Loucy (cell line): ENCODE measurements at regions not wholly inside any gene's neighbourhood (a gene's known extent, or its start where the extent isn't known, plus 50 kb on each side); places are given as distances from the start of the nearest gene placed in this dataset.

Experiments used
- H2AFZ ChIP-seq: fragments of 200-600 bp; sonication (generic); 2 replicates; pipeline ENCODE4 v1.6.0; 2016; ENCODE audit warnings: antibody characterized with exemption, mild to moderate bottlenecking, low read length, moderate library complexity
- H3F3A ChIP-seq: fragments of 200-600 bp; 2 replicates; pipeline ENCODE4 v1.6.0; 2016; ENCODE audit warnings: antibody characterized with exemption, low read depth, mild to moderate bottlenecking
- H3K27me3 ChIP-seq: fragments of 200-600 bp; sonication (generic); 2 replicates; pipeline ENCODE4 v1.6.1; 2014; ENCODE audit warnings: low read length, mild to moderate bottlenecking; ENCODE audit not compliant: insufficient read depth, poor library complexity, severe bottlenecking
- H3K36me3 ChIP-seq: fragments of 200-600 bp; sonication (generic); 2 replicates; pipeline ENCODE4 v1.6.1; 2016; ENCODE audit warnings: low read length; ENCODE audit not compliant: insufficient read depth
- H3K4me1 ChIP-seq: fragments of 200-600 bp; sonication (generic); 2 replicates; pipeline ENCODE4 v1.5.1; 2014; ENCODE audit warnings: low read length, mild to moderate bottlenecking; ENCODE audit not compliant: insufficient read depth, poor library complexity, severe bottlenecking
- H3K4me2 ChIP-seq: fragments of 200-600 bp; sonication (generic); 2 replicates; pipeline ENCODE4 v1.6.0; 2014; ENCODE audit warnings: antibody characterized with exemption, low read length, low read depth, mild to moderate bottlenecking; ENCODE audit not compliant: poor library complexity, severe bottlenecking
- H3K4me3 ChIP-seq: fragments of 200-600 bp; sonication (generic); 2 replicates; pipeline ENCODE4 v1.5.1; 2014; ENCODE audit warnings: low read length, mild to moderate bottlenecking, mixed read lengths; ENCODE audit not compliant: poor library complexity, severe bottlenecking
- H3K79me2 ChIP-seq: fragments of 200-600 bp; sonication (generic); 2 replicates; pipeline ENCODE4 v1.6.1; 2014; ENCODE audit warnings: low read length; ENCODE audit not compliant: insufficient read depth
- H3K9ac ChIP-seq: fragments of 200-600 bp; sonication (generic); 2 replicates; pipeline ENCODE4 v1.6.0; 2014; ENCODE audit warnings: mild to moderate bottlenecking, low read depth, low read length, moderate library complexity; ENCODE audit not compliant: poor library complexity, severe bottlenecking
- H3K9me2 ChIP-seq: fragments of 200-600 bp; sonication (generic); replicated peaks from 2 replicates; pipeline ENCODE4 v1.6.1; 2016; ENCODE audit warnings: low read depth, low read length, mixed read lengths
- H3K9me3 ChIP-seq: fragments of 200-600 bp; sonication (generic); 2 replicates; pipeline ENCODE4 v1.6.1; 2014; ENCODE audit warnings: mild to moderate bottlenecking, antibody characterized with exemption, low read length, low read depth; ENCODE audit not compliant: insufficient read depth
- H4K20me1 ChIP-seq: fragments of 200-600 bp; sonication (generic); 2 replicates; pipeline ENCODE4 v1.6.0; 2014; ENCODE audit warnings: antibody characterized with exemption, low read length, mild to moderate bottlenecking; ENCODE audit not compliant: insufficient read depth, poor library complexity, severe bottlenecking
- EZH2phosphoT487 ChIP-seq: fragments of 200-600 bp; IDR thresholded peaks from 2 replicates; pipeline ENCODE4 v1.6.1; 2018; ENCODE audit warnings: antibody characterized with exemption, mild to moderate bottlenecking, moderate library complexity, borderline replicate concordance
- TF ChIP-seq, protein P1 (sequence below): fragments of 200-600 bp; sonication (generic); conservative IDR thresholded peaks from 2 replicates; pipeline ENCODE4 v1.5.1; 2014; ENCODE audit warnings: mild to moderate bottlenecking, antibody characterized with exemption, low read length

DNA sequence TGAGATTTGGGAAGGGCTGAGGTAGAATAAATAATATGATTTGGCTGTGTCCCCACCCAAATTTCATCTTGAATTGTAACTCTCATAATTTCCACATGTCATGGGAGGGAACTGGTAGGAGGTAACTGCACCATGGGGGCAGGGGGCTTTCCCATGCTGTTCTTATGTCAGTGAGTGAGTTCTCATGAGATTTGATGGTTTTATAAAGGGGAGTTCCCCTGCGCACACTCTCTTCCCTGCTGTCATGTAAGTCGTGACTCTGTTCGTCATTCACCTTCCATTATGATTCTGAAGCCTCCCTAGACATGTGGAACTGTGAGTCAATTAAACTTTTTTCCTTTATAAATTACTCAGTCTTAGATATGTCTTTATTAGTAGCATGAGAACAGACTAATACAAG lies 115.5 kb upstream of the STARD4 start:
- Histone ChIP-seq H3K4me3 (no peak overlapping the region), H3F3A (no peaks in the 10 kb centered on the region), H3K79me2 (no peaks in the 10 kb centered on the region), H2AFZ (no peak overlapping the region), H3K9me3 (no peaks in the 10 kb centered on the region), H3K9me2 (no peaks in the 10 kb centered on the region), H3K9ac (no peak overlapping the region), H3K4me1 (no peaks in the 10 kb centered on the region), H4K20me1 (no peaks in the 10 kb centered on the region), H3K4me2 (no peak overlapping the region), H3K27me3 (no peaks in the 10 kb centered on the region), H3K36me3 (no peaks in the 10 kb centered on the region)
- TF ChIP-seq, protein P1, sequence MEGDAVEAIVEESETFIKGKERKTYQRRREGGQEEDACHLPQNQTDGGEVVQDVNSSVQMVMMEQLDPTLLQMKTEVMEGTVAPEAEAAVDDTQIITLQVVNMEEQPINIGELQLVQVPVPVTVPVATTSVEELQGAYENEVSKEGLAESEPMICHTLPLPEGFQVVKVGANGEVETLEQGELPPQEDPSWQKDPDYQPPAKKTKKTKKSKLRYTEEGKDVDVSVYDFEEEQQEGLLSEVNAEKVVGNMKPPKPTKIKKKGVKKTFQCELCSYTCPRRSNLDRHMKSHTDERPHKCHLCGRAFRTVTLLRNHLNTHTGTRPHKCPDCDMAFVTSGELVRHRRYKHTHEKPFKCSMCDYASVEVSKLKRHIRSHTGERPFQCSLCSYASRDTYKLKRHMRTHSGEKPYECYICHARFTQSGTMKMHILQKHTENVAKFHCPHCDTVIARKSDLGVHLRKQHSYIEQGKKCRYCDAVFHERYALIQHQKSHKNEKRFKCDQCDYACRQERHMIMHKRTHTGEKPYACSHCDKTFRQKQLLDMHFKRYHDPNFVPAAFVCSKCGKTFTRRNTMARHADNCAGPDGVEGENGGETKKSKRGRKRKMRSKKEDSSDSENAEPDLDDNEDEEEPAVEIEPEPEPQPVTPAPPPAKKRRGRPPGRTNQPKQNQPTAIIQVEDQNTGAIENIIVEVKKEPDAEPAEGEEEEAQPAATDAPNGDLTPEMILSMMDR, result no peak
- no peak for TF ChIP-seq EZH2phosphoT487

DNA sequence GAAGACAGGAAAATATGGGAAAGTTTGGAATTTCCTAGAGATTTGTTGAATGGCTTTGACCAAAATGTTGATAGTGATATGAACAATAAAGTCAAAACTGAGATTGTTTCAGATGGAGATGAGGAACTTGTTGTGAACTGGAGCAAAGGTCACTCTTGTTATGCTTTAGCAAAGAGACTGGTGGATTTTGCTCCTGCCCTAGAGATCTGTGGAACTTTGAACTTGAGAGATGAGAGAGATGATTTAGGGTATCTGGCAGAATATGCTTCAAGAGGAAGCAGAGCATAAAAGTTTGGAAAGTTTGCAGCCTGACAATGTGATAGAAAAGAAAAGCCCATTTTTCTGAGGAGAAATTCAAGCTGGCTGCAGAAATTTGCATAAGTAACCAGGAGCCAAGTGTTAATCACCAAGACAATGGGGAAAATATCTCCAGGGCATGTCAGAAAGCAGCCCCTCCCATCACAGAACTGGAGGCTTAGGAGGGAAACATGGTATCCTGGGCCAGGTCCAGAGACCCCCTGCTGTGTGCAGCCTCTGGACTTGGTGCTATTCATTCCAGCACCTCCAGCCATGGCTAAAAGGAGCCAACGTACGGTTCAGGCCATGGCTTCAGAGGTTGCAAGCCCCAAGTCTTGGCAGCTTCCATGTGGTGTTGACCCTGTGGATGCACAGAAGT lies 114.3 kb upstream of the STARD4 start:
- Histone ChIP-seq H2AFZ (no peak overlapping the region), H3K9me2 (no peaks in the 10 kb centered on the region), H3K79me2 (no peaks in the 10 kb centered on the region), H3K4me1 (no peaks in the 10 kb centered on the region), H3F3A (no peaks in the 10 kb centered on the region), H3K9ac (no peak overlapping the region), H3K27me3 (no peaks in the 10 kb centered on the region), H4K20me1 (no peaks in the 10 kb centered on the region), H3K4me2 (no peak overlapping the region), H3K36me3 (no peaks in the 10 kb centered on the region), H3K9me3 (no peaks in the 10 kb centered on the region), H3K4me3 (no peak overlapping the region)
- TF ChIP-seq, protein P1, result no peak
- TF ChIP-seq EZH2phosphoT487, result no peak

DNA sequence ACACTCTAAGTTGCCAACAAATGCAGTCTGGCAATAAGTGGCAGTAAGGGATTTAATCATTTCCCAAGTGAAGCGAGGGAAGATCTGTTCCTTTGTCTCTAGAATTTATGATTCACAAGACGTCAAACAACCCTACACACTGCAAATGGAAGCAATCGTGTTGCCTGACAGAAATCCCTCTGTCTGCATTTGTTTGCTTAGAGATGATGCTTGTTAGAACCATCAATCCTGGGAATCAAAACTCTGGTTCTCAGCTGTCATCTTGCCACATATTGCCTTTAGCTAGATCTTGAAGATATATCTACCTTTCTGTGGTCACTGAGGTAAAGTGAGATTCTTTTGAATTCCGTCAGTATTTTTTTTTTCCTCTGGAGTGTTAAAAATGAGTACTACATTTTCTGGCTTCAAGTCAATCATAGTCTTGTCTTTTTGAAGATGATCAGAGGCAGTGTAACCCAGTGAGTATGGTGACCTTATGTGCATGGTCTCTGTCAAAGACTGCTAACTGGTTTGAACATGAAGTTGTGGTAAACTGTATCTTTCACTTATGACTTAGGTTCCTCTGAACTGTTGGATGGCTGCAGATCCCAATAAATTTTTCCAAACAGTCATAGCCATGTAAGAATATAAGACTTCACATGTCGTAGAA lies 106.4 kb upstream of the STARD4 start:
- H3K4me2 ChIP-seq, result no peak overlapping the region
- no peaks in the 10 kb centered on the region for H3K9me2 ChIP-seq
- no peak overlapping the region for H3K9ac ChIP-seq
- no peak overlapping the region for H2AFZ ChIP-seq
- H3K79me2 ChIP-seq, result no peaks in the 10 kb centered on the region
- no peaks in the 10 kb centered on the region for H3K27me3 ChIP-seq
- H3K36me3 ChIP-seq, result no peaks in the 10 kb centered on the region
- TF ChIP-seq EZH2phosphoT487, result no peak
- TF ChIP-seq, protein P1, result no peak
- H4K20me1 ChIP-seq, result no peaks in the 10 kb centered on the region
- H3F3A ChIP-seq, result no peaks in the 10 kb centered on the region
- H3K4me1 ChIP-seq, result no peaks in the 10 kb centered on the region
- no peaks in the 10 kb centered on the region for H3K9me3 ChIP-seq
- H3K4me3 ChIP-seq, result no peak overlapping the region
